ENCODE measurements at regions not wholly inside any gene's neighbourhood (a gene's known extent, or its start where the extent isn't known, plus 50 kb on each side); places are given as distances from the start of the nearest gene placed in this dataset.

- no peaks in the 10 kb centered on the region for H3K27me3 ChIP-seq
- no peak overlapping the region for H3K27ac ChIP-seq
- no peak for DNase-seq (ENCODE audit: low spot score)
- no peaks in the 10 kb centered on the region for H3K4me1 ChIP-seq
- no peaks in the 10 kb centered on the region for H3K36me3 ChIP-seq
- H3K4me3 ChIP-seq = no peak overlapping the region
- no peaks in the 10 kb centered on the region for H3K9me3 ChIP-seq
- TF ChIP-seq CTCF (IDR thresholded peaks at IDR 0.05) = no peak
These were observed 1436.1 kb upstream of the GOT2 start for GRCh38 chr16:60170196-60170595.

GRCh38 chr16:60166111-60166510 is 1432.0 kb upstream of the GOT2 start:
- Histone ChIP-seq H3K4me1 (no peaks in the 10 kb centered on the region), H3K4me3 (no peak overlapping the region), H3K9me3 (no peaks in the 10 kb centered on the region), H3K36me3 (no peaks in the 10 kb centered on the region), H3K27ac (no peak overlapping the region), H3K27me3 (no peaks in the 10 kb centered on the region)
- no peak for DNase-seq (ENCODE audit: low spot score)
- no peak for TF ChIP-seq CTCF (IDR thresholded peaks at IDR 0.05)

GRCh38 chr16:60151987-60152386 is 1417.9 kb upstream of the GOT2 start:
- H3K36me3 ChIP-seq = no peaks in the 10 kb centered on the region
- TF ChIP-seq CTCF (IDR thresholded peaks at IDR 0.05) = no peak
- no peak for DNase-seq (ENCODE audit: low spot score)
- no peak overlapping the region for H3K27ac ChIP-seq
- no peaks in the 10 kb centered on the region for H3K4me1 ChIP-seq
- no peak overlapping the region for H3K4me3 ChIP-seq
- no peaks in the 10 kb centered on the region for H3K27me3 ChIP-seq
- H3K9me3 ChIP-seq = peaks cover 0 to 8% of the 10 kb centered on the region in 2 donors

GRCh38 chr16:60150907-60151306 is 1416.8 kb upstream of the GOT2 start:
- no peak for TF ChIP-seq CTCF (IDR thresholded peaks at IDR 0.05)
- no peak overlapping the region for H3K27ac ChIP-seq
- no peaks in the 10 kb centered on the region for H3K36me3 ChIP-seq
- peaks cover 0 to 8% of the 10 kb centered on the region in 2 donors for H3K9me3 ChIP-seq
- H3K4me1 ChIP-seq = no peaks in the 10 kb centered on the region
- no peaks in the 10 kb centered on the region for H3K27me3 ChIP-seq
- DNase-seq (ENCODE audit: low spot score) = no peak
- no peak overlapping the region for H3K4me3 ChIP-seq

DNA sequence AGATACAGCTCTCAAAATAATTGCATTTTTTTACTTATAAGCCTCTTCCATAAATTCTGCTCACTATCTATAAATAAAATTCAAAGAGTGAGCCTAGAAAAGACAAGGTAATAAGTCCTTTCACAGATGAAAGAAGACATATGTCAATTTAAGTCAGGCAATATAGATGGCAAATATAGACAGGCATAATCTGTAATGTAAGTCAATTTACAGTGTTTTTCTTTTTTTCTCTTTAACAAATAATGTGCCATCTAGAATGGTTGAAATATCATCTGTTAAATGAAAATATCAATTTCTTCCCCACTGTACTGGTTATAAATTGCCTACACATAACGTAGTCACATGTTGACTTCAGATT is 1409.2 kb upstream of the GOT2 start:
- no peak for TF ChIP-seq CTCF (IDR thresholded peaks at IDR 0.05)
- Histone ChIP-seq H3K36me3 (no peaks in the 10 kb centered on the region), H3K9me3 (peaks cover 0 to 8% of the 10 kb centered on the region in 2 donors), H3K27ac (no peak overlapping the region), H3K27me3 (no peaks in the 10 kb centered on the region), H3K4me1 (no peaks in the 10 kb centered on the region), H3K4me3 (no peak overlapping the region)
- DNase-seq (ENCODE audit: low spot score) = no peak

GRCh38 chr16:60142619-60143347 is 1408.7 kb upstream of the GOT2 start:
- no peaks in the 10 kb centered on the region for H3K4me1 ChIP-seq
- H3K36me3 ChIP-seq = no peaks in the 10 kb centered on the region
- H3K9me3 ChIP-seq = peaks cover 0 to 13% of the 10 kb centered on the region in 2 donors
- no peaks in the 10 kb centered on the region for H3K27me3 ChIP-seq
- no peak for DNase-seq (ENCODE audit: low spot score)
- H3K27ac ChIP-seq = no peak overlapping the region
- TF ChIP-seq CTCF (IDR thresholded peaks at IDR 0.05) = no peak
- H3K4me3 ChIP-seq = no peak overlapping the region
